Stimulated activated CD4-positive, alpha-beta T cell treated with anti-CD3 and anti-CD28 coated beads, TNF-alpha, amount 100 ng/mL, for 48 hours (primary cell): ENCODE measurements at regions not wholly inside any gene's neighbourhood (a gene's known extent, or its start where the extent isn't known, plus 50 kb on each side); places are given as distances from the start of the nearest gene placed in this dataset.

ENCODE experiments used
- DNase-seq, 3 donors: peaks; one replicate each; pipeline ENCODE4 v3.0.0-alpha.2; 2020; ENCODE audit warnings: low read depth in 3 of 3

DNA sequence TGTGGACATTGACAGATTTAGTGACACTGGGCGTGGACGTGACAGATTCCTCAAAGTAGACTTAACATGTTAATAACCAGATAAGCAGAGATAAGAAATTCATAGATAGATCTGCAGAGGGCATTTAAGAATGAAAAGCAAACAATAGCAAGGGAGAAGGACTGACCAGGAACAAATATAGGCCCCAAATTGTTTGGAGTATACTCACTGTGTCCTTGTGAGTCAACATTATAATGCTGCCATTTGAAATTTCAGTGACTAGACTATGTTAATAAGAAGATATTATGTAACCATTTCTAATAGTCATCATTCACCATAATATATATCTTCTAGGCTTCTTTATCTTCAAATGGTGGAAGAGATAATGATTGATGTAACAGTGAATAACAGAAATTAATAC is 78.1 kb upstream of the SLC38A11 start:
- DNase-seq, result no peak

DNA sequence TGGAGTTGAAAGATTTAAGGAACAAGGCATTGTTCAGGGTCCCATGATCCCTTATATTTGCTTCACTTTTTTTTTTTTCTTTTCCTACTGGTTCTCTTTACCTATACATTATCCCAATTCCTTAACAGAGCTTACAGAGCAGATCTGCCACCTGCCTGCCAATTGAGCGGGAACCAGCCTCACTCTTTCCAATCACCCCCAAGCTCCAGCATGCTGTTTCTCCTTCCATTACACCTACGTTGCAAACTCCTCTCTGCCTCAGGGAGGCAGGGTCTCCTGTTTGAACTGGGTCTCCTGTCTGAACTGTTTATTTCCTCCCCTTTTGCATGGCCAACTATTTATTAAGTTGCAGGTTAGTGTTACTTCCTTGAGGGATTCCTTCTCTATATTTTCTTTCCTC is 77.2 kb upstream of the SLC38A11 start:
- no peak for DNase-seq

DNA sequence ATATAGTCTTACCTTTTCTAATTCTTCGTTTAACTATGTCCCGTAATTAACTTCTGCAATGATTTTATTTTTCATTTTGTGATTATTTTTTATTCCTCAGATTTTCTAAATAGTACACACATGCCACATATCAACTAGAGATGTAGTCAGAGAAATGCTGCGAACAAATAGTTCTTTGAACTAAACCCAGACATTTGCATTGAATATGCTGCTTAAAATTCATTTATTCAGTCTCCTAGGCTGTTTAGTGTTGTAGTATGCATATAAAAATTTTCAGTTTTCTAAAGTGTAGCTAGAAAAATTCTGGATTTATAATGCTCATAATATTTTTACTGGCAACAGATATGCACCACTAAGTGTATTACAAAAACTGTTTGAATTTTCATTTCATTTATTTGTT is 68.9 kb upstream of the SLC38A11 start:
- no peak for DNase-seq

DNA sequence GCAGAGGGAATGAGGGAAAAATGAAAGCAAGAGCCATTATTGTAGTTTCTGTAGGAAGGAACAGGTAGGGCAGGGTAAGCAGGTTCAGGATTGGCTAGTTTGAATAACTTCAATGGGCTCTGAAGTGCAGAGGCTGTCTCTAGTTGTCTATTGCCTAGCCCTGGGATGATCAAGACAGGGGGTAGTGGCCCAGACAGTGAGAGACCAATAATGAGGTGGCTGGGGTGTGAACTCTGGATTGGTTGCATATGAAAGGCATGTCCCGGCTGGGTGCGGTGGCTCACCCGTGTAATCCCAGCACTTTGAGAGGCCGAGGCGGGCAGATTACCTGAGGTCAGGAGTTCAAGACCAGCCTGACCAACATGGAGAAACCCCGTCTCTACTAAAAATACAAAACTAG is 67.5 kb upstream of the SLC38A11 start:
- no peak for DNase-seq

DNA sequence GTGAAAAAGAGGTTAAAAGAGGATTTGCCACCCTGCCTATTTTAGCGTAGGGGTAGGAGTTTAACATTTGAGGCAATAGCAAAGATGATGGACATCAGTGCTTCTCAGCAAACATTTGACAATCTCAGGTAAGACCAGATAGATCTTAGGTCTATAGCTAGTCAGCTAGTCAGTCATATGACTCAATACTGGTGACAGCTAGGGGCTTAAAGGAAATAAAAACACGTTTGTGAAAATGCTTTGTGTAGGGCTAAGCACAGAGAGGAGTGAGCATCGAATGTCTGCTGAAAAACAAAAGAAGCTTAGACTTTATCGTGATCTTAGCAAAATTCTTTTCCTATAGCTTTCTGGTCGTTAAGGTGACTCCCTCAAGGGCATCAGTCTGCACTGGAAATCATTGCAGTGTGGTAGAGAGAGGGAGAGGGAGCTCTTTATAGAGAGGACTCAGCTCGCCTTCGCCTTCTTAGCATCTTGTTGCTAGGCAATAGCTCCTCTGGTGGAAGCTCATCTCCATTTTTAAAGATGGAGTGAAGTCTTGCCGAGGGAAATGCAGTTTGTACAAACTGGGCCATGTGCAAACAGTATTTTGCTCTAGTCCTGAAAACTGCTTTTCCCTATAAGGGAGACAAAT is 62.8 kb upstream of the SLC38A11 start:
- no peak for DNase-seq

DNA sequence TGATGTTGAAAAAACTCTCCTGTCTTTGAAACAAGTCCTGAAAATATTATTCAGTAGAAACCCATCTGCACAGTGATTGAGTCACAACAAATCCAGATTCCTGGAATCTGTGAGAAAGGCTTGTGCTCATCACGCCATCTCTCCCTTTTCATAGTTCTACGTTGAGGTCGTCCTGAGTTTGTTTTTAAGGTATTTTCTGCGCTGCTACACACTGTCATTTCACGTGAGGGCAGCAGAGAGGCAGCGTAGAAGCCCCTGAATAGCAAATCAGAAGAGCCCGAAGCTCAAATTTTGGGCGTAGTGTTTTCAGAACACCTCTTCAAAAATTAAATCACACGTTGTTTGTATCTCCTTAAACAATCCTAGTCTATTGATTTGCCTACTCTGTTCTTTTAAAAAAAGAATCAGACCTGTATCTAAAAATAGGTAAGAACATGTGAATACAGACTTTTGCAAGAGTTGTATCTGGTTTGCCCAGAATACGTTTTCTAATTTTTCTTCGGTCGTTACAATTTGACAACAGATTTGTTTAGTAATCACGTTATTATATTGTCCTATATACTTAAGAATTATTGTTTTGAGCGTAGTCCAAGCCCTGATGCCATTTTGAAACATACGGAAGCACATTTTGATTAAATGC is 61.6 kb upstream of the SLC38A11 start:
- DNase-seq, result no peak

DNA sequence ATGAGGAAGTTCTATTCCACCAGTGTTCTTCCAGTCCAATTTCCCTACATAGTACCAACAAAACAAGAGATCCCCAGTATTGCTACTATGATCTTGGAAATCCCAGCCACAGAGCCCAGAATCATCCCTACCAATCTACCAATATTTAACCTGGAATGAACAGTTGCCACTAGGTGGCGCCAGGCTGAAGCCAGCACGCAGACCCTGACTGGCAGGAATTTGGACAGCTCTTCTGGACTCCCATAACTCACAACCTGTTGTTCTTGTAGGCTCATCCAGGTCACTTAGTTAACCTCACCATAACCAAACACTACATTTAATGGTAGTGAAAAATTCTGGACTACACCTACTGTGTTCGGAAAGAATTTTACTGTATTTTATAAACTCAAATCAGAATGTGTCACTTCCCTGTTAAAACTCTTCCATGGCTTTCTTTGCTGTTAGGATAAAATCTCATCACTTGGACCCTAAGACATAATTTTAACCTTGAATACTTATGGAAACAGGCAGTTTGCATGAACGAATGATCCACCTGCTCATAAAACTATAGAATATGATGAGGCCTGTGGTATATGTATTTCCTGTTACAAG is 59.8 kb upstream of the SLC38A11 start:
- DNase-seq, result peak in 2 of 3 donors; percentile 17 to 40

DNA sequence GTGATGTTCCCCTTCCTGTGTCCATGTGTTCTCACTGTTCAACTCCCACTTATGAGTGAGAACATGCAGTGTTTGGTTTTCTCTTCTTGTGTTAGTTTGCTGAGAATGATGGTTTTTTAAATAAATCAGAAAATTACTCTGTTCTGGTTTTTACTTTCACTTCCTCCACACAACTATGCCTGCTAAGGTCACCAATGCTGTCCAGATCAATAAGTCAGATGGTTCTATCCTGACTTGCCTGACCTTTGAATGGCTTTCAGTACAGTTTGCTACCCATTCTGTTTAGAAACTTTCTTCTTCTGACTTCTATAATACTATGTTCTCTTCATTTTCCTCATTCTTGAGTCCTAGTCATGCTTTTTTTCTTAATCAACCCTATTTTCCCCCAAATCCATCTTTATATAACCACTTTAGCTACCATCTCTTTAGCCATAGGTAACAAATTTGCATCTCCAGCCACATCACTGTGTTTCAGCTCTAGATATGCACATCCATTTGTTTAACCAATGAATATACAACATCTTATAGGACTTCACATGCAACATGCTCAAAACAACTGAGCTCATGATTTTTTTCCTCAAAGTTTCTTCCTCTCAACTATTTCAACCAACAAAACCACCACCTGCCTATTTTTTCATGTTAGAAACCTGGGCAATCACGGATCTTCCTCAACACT is 58.8 kb upstream of the SLC38A11 start:
- DNase-seq, result no peak

DNA sequence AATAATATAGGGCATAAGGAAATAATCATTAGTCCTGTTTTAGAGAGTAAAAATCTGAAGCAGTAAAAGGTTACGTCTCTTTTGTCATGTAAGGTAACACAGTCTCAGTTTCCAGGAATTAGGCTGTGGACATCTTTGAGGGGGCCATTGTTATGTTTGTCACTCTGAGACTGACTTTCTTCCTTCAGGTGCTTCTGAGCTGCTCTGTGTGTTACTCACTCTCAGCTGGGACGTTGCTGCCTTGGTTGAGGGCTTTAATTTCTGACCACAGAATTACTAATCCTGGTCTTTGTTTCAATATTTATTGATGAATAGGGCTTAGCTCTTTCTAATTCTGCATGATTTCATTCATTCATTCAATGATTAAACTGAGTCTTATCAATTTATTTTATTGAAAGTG is 55.9 kb upstream of the SLC38A11 start:
- no peak for DNase-seq

DNA sequence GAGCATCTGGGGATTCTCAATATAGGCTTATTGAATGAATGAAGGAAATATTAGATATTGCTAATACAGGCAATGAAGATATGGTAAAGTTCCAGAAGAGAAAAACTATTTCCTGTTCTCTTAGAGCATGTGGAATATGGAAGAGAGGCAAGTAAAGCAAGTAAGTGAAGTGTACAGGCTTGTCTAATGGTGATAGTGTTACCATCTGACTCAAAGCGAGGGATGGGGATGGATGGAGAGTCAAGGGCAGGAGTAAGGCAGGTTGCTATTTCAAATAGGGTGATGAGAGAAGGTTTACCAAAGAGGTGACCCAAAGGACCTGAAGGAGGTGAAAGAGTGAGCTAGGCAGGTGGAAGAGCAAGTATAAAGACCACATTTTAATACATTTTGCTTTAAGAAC is 55.2 kb upstream of the SLC38A11 start:
- DNase-seq, result no peak

DNA sequence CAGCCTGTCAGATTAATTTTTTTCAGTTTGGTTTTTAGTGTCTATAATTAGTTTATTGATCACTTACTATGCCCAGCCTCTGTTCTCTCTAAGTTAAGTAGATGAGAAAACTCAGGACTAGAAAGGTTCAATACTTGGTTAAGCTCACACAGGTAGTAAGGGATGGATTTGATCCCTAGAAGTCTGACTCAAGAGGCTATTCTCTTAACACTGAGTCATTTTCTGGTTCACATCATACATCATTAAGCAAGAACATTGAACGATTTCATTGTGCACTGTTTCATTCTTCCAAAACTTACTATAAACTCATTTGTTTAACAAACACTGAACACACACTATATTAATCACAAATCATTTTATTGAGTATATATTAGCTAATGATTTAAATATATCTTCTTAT is 54.1 kb upstream of the SLC38A11 start:
- DNase-seq, result no peak

DNA sequence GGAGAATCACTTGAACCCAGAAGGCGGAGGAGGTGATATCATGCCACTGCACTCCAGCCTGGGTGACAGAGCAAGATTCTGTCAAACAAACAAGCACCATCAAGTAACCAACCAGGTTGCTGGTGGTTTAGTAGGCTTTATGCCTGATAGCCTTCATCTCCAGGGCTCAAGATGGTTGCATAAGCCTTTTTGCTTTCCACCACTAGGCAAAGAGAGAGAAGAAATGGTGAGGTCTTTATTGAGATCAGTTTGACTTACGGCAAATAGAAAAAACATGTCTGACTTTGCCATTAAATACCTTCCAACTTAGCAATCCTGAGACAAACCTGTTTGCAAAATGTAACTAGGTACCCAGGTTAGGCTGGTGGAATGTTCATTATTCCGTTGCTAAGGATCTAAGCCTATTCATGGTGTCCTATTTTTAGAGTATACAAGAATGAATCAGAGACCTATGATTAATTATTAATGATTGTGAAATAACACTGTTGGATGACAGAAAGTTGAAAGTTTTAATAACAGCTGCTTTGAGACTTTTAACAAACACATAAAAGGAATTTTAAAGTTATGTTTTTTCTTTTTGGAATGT is 53.5 kb upstream of the SLC38A11 start:
- DNase-seq, result no peak

DNA sequence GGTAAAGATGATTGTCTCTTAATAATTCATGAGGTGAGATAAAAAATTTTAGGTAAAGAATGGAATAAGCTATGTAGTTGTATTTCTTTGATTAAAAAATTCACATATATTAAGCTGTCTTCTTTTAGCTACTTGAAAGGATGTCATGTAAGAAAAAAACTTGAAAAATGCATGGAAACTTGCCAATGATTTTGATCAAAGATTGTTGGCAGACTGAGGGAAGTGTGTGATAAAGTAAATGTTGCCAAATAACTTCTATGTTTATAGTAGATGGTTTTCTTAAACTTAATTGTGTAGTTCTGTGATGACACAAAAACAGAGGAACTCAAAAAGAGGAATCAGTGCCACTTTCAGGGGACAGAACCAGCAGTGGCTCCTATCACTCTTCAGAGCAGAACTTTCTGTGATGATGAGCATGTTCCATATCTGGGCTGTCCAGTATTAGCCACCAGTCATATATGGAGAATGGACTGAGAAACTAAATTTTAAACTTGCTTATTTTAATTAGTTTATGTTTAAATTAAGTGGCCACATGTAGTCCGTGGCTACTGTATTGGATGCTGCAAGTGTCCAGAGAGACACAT is 51.9 kb upstream of the SLC38A11 start:
- DNase-seq, result no peak
